Spleen (tissue), 7 donors: ENCODE measurements at regions not wholly inside any gene's neighbourhood (a gene's known extent, or its start where the extent isn't known, plus 50 kb on each side); places are given as distances from the start of the nearest gene placed in this dataset.

Source experiments
- CTCF ChIP-seq, 11 experiments: fragments of 200-600 bp in 7 of 11; fragments of 450-650 bp in 4 of 11; sonication (generic) in 4 of 11; IDR thresholded peaks in 8 of 11; conservative IDR thresholded peaks in 3 of 11; 1 replicate in 7 of 11; 2 replicates in 4 of 11; pipeline versions ENCODE4 v1.4.0 to v1.8.0; 2016 to 2021; ENCODE audit warnings: antibody characterized with exemption in 11 of 11, inconsistent platforms in 4 of 11, mild to moderate bottlenecking in 1 of 11
- POLR2AphosphoS5 ChIP-seq, 3 donors: sonication (generic); formaldehyde crosslinking; IDR thresholded peaks; one replicate each; pipeline ENCODE4 v1.5.1; 2017; ENCODE audit warnings: antibody characterized with exemption in 3 of 3
- donor health status: DM: no; HTN: no; CAD: no; lungs with moderate emphysema.
- donor health status: DM: no; HTN: no; CAD: no.
- donor health status: DM: no; HTN: no; CAD: no.

DNA sequence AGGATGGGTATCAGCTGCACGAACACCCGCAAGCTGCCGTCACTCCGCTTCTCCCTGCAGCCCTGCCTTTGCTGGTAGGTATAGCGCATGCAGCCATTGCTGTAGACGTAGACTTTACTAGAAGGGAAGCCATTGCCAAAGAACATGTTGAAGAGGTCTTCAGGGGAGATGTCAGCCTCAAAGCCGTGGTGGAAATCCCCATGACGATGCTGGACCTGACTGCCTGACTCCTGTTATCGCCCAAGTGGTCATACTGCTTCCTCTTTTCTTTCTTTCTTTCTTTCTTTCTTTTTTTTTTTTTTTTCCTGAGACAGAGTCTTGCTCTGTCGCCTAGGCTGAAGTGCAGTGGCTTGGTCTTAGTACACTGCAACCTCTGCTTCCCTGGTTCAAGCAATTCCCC lies 68.7 kb upstream of the SPRED2 start:
- TF ChIP-seq CTCF (IDR thresholded peaks at IDR 0.05 in 8 of 11, conservative IDR thresholded peaks at IDR 0.05 in 3 of 11) (no peak), POLR2AphosphoS5 (IDR thresholded peaks at IDR 0.05) (no peak)
